Eye (tissue), 1 donor: ENCODE measurements at regions not wholly inside any gene's neighbourhood (a gene's known extent, or its start where the extent isn't known, plus 50 kb on each side); places are given as distances from the start of the nearest gene placed in this dataset.

Experiments
- DNase-seq: peaks from one replicate; pipeline ENCODE4 v3.0.0-alpha.2; 2015

DNA sequence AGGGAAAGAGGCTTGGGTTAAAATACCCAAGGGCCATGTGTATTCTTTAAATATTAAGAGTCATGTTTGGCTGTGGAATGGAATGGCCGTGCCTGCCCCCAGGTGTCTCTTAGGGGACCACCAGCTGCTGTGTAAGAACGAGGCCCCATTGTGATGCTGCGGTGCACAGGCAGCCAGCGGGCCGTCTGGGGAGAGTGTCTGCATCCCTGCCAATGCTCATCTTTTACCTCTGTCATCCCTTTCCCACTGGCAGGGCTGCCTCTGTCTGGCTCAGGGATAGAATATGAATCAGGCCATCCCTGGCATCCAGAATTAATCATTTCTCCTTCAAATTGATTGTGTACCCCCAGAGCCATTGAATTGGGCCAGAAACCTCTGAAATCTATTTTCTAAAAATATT, 137.8 kb upstream of the GALNT17 start:
- no peak for DNase-seq

DNA sequence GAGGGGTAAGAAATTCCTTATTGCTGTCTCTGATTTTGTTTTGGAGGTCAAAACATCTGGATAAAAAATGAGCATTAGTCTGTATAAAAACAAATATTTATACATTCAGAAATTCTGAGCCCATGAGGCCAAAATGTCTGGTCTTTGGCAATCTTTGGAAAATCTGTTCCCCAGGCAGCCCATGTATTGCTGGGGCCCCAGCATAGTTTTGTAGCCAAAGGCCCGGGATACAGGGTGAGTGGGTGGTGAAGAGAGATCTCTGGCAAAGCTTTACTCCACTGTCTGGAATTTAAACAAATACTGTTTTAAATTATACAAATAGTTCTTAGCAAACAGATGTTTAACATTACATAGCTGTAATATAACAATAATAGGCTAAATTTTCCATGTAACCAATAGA, 134.7 kb upstream of the GALNT17 start:
- peak; percentile 68 for DNase-seq

DNA sequence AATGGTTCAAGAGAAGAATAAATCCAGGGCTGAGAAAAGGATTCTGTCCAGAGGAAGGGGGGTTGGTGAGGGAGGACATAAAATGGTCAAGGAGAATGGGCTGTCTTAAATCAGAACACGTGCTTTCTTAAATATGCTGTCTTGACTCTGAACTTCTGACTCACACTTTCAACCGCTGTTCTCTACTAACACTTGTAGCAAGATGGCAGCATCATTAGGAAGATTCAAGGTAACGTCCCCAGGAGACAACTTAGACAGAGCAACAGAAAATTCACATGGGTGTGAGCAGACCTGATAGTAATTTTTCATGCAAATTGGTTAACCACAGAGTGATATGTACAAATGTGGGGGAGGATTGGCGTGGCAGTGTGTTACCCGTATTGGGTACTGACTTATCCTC, 126.8 kb upstream of the GALNT17 start:
- no peak for DNase-seq

DNA sequence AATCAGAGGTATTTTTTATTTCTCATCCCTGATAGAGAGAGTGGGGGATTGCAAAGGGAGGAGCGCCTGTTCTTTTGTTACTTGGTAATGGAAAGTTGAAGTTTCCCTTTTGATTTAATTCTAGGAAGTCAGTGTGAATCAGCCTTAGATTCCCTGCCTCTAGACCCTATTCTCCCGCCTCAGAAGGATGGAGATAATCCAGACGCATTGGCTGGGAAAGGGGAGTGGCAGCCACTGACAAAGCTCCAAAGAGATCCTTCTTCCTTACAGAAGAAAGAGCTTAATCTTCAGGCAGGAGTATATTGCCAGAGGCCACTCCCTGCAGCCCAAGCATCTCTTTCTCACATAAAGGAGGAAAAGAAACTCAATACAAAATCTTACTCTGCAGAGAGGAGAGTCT, 122.3 kb upstream of the GALNT17 start:
- DNase-seq = no peak

DNA sequence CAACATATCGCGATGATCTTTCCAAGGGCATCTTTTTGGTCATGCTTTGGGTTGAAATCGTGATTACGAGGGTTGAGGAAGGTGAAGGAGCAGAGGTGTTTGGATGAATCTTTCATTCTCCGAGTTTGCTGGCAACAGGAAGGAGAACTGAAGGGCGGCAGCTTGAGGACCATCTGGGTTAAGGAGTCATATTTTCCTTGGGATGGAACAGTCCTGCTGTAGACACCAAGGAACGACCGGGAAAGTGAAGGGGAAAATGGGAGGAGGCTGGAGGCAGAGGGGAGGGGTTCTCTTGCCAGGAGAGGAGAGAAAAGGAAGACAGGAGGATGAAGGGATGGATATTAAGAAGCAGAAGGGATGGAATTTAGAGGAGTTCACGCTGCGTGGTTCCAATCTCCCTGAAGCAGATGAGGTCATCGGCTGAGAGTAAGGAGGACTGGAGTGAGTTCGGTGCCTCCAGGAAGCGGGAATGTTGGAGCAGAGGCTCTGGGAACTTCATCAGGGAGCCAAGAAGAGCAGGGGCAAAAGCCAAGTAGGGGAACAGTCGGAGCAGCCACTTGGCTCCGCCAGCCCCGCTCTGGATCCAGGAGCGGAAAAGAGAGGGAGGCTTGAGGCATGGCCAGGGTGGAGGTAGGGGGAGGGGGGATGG, 116.6 kb upstream of the GALNT17 start:
- no peak for DNase-seq

DNA sequence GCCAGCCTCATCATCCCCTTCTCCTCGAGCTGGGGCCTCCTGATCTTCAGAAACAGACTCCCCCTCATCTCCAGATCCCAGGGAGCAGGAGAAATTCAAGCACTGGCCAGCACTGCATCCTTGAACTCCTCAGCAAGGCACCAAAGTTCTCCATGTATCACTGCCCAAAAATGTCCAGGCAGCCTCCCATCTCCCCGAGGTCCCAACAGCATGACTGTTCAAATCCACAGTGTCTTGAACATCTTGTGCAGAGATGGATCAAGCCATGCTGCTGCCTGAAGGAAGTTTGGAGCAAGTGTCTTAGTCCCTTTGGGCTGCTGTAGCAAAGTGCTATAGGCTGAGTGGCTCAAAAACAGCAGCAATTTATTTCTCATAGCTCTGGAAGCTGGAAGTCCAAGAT, 115.5 kb upstream of the GALNT17 start:
- DNase-seq = no peak

DNA sequence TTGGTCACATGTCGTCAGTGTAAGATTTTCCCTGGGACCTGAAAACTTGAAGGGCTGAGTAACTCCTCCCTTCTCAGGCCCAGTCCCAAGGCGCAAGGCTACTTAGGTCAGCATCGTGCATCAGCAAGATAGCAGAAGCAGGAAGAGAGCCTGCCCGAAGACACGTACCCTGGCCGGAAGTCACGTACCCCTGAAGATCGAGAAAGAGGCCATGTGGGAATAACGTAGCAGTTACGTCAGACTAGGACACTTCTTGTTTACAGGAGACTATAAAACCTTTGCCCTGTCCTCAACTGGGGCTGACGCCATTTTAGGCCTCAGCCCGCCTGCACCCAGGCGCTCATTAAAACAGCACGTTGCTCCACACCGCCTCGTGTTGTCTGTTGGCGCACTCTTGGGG, 114.3 kb upstream of the GALNT17 start:
- no peak for DNase-seq

DNA sequence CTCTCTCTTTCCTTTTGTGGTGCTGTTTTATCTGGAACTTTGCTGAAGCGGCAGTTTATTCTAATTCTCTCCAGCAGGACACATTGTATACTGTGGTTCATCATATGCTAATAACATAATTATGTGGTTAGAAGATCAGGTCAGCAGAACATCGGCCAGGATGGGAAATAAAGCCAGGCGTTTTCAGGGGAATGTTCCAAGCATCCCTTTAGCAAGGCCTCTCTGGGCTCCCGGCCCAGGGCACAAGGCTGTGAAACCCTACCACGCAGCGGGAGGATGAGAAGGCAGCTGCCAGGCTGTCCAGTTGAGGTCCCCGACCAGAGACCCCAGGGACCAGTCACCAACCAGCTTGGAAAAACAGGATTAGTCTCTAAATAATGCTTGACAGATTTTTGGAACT, 112.2 kb upstream of the GALNT17 start:
- DNase-seq = peak; percentile 69

DNA sequence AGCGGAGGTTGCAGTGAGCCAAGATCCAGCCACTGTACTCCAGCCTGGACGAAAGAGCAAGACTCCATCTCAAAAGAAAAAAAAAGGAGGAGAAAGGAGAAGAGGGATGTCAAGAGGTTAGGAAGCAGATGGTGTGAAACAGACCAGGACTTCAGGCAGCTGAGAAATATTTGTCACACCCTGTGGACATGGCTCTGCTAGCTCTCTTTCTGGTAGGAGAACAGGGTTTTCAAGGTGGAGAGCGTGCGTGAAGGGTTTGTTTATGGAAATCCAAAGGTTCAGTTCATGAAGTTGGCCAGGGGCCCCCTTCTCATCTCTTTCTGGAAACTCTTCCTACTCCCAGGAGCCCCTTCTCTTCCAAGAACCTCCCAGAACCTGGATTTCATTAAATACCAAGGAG, 110.8 kb upstream of the GALNT17 start:
- DNase-seq = peak; percentile 45

DNA sequence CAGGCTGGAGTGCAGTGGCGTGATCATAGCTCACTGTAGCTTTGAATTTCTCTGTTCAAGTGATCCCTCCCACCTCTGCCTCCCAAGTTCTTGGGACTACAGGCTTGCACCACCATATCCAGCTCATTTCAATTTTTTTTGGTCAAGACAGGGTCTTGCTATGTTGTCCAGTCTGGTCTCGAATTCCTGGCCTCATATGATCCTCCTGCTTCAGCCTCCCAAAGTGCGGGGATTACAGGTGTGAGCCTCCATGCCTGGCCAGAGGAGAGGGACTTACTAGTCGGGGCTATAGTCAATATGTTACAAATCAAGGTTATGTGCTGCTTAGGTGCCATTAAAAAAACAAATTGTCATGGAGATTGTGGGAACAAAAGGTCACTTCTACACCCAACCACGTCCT, 105.3 kb upstream of the GALNT17 start:
- DNase-seq = no peak

DNA sequence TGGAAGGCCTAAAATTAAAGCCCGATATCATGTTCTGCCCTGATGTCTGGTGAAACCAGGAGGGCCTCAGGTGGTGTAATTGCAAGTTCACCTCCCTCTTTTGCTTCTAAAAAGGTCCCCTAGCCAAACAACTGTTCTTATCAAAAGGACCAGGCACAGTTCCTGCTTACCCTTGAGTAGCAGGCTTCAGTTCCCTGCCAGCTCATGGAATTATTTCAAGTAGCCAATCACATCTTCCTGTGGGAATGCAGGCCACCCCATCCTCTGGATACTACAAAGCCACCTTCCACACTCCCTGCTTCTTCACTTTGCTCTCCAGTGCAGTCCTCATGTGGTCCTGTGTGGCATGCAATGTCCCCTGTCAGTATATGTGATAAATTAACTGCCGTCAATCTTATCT, 97.7 kb upstream of the GALNT17 start:
- DNase-seq = no peak

DNA sequence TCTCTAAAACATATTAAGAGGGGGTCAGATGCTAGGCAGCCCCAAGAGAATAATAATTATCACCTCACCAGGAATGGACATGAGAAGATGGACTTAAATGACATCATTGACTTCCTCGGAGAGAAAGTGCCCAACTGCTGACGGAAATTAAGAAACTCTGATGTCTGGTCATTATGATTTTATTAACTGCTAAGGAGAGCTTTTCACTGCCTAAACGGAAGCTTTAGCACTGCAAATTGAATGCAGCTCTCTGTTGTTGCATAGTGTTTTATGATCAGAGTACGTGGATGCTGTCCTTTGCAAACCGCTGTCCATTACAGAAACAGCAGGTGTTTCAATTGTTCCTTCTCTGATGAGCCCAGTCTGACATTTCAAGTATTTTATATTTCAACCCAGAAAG, 89.4 kb upstream of the GALNT17 start:
- DNase-seq = no peak

DNA sequence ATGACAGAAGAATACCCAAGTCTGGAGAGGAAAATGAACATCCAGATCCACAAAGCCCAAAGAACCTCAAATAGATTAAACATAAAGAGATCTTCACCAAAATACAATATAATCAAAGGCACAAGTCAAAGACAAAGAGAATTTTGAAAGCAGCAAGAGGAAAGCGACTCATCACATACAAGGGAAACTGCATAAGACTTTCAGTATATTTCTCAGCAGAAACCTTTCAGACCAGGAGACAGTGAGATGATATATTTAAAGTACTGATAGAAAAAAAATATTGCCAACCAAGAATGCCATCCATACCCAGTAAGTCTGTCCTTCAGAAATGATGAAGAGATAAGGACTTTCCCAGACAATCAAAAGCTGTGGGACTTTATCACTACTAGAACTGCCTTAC, 81.5 kb upstream of the GALNT17 start:
- no peak for DNase-seq

DNA sequence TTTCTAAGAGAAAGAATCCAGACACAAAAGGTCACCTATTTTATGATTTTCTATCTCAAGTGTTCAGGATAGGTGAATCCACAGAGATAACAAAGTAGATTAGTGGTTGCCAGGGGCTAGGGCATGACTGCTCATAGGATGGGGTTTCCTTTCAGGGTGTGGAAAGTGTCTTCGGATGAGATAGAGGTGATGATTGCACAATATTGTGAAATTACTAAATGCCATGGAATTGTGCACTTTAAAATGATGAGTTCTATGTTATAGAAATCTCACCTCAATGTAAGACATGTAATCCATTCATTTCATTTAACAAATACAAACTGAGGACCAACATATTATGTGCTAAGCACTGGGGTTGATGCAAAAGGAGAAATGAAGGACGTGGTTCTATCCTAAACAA, 76.4 kb upstream of the GALNT17 start:
- DNase-seq = no peak

DNA sequence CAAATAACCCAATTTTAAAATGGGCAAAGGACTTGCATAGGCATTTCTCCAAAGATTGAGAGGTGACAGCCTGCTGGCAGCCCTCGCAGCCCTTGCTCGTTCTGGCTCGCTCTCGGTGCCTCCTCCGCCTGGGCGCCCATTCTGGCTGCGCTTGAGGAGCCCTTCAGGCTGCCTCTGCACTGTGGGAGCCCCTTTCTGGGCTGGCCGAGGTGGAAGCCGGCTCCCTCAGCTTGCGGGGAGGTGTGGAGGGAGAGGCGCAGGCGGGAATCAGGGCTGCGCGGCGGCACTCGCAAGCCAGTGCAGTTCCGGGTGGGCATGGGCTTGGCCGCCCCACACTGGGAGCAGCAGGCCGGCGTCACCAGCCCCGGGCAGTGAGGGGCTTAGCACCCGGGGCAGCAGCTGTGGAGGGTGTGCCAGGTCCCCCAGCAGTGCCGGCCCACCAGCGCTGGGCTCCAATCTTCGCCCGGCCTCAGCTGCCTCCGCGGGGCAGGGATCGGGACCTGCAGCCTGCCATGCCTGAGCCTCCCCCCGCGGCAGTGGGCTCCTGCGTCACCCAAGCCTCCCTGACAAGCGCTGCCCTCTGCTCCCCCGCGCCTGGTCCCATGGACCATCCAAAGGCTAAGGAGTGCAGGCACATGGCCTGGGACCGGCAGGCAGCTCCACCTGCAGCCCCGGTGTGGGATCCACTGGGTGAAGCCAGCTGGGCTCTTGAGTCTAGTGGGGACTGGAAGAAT, 54.0 kb upstream of the GALNT17 start:
- DNase-seq = no peak
